ENCODE measurements at regions not wholly inside any gene's neighbourhood (a gene's known extent, or its start where the extent isn't known, plus 50 kb on each side); places are given as distances from the start of the nearest gene placed in this dataset.

DNA sequence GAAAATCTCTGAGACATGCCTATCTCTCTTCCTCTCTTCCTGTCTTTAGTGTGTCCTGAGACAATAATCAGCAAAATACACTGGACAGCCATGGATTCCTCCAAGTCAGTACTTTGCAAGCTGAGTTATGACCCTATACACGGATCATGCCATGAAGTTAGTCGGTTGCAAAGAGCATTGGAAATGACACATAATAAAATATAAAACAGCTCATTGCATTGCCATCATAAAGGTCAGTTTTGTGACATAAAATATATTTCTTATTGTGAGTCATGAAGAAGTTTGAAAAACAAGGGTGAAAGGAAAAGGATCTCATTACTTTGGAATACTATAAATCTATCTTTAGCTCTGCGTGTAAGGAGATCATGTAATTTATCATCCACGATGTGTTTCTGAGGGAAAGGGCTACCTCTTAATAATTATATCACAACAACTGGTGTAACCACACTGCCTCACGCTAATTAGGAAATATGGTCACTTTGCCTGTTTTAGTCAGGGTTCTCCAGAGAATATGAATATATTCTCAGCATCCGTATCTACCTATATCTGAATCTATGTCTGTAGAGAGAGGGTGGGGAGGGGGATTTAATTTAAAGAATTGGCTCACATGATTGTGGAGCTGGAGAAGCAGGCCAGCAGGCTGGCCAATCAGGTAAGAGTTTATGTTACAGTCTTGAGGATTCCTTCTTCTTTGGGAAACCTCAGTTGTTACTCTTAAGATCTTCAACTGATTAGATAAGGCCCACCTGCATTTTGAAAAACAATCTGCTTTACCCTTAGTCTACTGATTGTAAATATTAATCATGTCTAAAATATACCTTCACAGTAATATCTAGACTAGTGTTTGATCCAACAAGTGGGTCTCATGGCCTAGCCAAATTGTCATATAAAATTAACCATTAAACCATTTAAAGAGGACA lies 198.8 kb downstream of the FAT3 start:
- no peak overlapping the region for H3K4me3 ChIP-seq (ENCODE audit: low read depth, low read length)
- DNase-seq (ENCODE audit: low read depth, low spot score), result no peak
- ChIA-PET CTCF (interaction anchor here (1.1 kb wide), 1 partner anchor 82 kb away, joined by 3 read pairs; no protein-coding TSS in a partner anchor), POLR2A (no interaction called here)
- TF ChIP-seq, protein P1, sequence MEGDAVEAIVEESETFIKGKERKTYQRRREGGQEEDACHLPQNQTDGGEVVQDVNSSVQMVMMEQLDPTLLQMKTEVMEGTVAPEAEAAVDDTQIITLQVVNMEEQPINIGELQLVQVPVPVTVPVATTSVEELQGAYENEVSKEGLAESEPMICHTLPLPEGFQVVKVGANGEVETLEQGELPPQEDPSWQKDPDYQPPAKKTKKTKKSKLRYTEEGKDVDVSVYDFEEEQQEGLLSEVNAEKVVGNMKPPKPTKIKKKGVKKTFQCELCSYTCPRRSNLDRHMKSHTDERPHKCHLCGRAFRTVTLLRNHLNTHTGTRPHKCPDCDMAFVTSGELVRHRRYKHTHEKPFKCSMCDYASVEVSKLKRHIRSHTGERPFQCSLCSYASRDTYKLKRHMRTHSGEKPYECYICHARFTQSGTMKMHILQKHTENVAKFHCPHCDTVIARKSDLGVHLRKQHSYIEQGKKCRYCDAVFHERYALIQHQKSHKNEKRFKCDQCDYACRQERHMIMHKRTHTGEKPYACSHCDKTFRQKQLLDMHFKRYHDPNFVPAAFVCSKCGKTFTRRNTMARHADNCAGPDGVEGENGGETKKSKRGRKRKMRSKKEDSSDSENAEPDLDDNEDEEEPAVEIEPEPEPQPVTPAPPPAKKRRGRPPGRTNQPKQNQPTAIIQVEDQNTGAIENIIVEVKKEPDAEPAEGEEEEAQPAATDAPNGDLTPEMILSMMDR (IDR thresholded peaks at IDR 0.05; ENCODE audit: insufficient read depth, low read length, missing control alignments), result no peak

DNA sequence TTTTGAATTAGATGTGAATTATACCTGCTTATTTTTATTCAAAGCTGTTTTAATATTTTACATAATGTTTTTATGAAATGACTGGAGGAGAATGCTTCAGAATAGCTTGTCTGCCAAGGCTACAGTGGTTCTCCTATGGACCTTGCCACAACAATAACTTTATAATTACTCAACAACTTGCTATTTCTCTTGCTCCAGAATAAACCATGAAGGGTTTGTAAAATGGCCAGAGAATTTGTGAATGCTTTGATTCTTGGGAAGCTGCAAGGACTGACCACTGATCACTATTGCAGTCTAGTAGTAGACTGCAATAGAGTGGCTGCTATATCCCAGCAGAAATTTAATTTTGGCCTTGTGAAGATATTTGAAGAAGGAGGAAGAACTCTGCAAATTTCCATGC lies 199.7 kb downstream of the FAT3 start:
- POLR2A ChIA-PET, result no interaction called here
- no peak overlapping the region for H3K4me3 ChIP-seq (ENCODE audit: low read depth, low read length)
- no peak for DNase-seq (ENCODE audit: low read depth, low spot score)
- TF ChIP-seq, protein P1 (IDR thresholded peaks at IDR 0.05; ENCODE audit: insufficient read depth, low read length, missing control alignments), result no peak
- CTCF ChIA-PET, result interaction anchor here (1.1 kb wide), 1 partner anchor 83 kb away, joined by 3 read pairs; no protein-coding TSS in a partner anchor

DNA sequence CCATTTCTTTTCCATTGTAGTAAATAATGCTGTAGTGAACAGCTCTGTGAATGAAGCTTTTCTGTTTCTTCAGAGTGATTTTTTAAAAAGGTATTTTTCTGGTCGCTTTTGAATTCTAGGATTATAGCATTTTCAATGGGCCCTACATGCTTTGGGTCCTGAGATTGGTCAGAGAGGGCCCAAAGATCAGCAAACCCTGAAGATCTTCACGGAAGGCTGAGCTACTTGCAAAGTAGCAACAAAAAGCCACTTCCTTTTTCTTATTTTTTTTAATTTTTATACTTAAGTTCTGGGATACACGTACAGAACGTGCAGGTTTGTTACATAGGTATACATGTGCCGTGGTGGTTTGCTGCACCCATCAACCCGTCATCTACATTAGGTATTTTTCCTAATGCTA lies 200.5 kb downstream of the FAT3 start:
- no peak for DNase-seq (ENCODE audit: low read depth, low spot score)
- POLR2A ChIA-PET, result no interaction called here
- TF ChIP-seq, protein P1 (IDR thresholded peaks at IDR 0.05; ENCODE audit: insufficient read depth, low read length, missing control alignments), result no peak
- H3K4me3 ChIP-seq (ENCODE audit: low read depth, low read length), result no peak overlapping the region
- CTCF ChIA-PET, result no interaction called here

DNA sequence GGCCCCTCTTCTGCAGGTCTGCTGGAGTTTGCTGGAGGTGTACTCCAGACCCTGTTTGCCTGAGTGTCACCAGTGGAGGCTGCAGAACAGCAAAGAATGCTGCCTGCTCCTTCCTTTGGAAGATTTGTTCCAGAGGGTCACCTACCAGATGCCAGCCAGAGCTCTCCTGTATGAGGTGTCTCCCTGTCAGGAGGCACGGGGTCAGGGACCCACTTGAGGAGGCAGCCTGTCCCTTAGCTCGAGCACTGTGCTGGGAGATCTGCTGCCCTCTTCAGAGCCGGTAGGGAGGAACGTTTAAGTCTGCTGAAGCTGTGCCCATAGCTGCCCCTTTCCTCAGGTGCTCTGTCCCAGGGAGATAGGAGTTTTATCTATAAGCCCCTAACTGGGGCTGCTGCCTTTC lies 207.9 kb downstream of the FAT3 start:
- ChIA-PET POLR2A (no interaction called here), CTCF (no interaction called here)
- TF ChIP-seq, protein P1 (IDR thresholded peaks at IDR 0.05; ENCODE audit: insufficient read depth, low read length, missing control alignments), result no peak
- no peak overlapping the region for H3K4me3 ChIP-seq (ENCODE audit: low read depth, low read length)
- no peak for DNase-seq (ENCODE audit: low read depth, low spot score)

DNA sequence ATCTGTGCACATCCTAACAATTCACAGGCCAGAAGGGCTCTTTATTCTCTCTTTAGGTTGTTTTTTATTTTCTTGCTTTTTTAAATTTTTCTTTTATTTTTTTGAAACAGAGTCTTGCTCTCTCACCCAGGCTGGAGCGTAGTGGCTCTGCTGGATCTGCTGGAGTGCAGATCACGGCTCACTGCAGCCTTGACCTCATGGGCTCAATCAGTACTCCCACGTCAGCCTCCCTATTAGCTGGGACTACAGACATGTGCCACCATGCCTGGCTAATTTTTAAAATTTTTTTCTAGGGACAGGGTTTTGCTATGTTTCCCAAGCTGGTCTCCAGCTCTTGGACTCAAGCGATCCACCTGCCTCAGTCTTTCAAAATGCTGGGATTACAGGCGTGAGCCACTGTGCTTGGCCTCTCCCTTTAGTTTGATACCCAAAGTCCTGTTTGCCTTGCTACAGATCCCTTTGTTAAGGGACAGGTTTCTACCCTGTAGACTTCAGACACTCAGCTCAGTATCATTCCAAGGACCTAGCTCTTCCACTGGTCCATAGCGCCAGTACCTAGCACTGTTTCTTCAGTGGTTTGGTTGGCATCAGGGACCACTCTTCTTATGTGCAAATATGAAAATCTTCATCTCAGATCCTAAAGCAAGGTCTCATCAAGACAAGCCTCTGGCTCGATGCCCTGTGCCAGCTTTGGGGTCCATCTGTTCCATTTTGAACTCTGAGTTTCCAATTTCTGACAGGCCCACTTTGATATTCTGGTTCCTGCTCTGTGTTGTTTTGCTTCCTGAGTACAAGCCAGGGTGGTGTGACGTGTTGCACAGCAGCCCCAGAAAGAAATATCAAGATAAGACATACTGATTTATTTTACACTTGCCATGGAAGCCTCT lies 211.7 kb downstream of the FAT3 start:
- DNase-seq (ENCODE audit: low read depth, low spot score), result no peak
- CTCF ChIA-PET, result no interaction called here
- no peak overlapping the region for H3K4me3 ChIP-seq (ENCODE audit: low read depth, low read length)
- TF ChIP-seq, protein P1 (IDR thresholded peaks at IDR 0.05; ENCODE audit: insufficient read depth, low read length, missing control alignments), result no peak
- POLR2A ChIA-PET, result no interaction called here

DNA sequence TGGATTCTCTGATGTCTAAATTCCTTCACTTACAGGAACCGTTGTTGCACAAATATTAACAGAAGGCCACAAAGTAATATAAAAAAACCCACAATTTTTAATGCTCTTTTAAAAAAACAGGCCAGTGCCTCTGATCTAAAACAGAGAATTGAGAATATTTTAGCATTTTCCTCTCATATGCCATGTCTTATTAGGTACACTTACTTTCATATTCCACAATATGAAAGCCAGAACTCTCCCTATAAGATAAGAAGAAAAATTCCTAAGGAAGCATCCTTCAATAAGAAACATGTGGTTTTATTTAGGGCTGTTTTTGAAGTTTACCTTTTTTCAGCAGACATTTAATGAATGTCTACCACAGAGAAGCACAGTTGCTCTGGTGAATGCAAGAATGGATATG lies 214.5 kb downstream of the FAT3 start:
- POLR2A ChIA-PET, result no interaction called here
- H3K4me3 ChIP-seq (ENCODE audit: low read depth, low read length), result no peak overlapping the region
- DNase-seq (ENCODE audit: low read depth, low spot score), result no peak
- TF ChIP-seq, protein P1 (IDR thresholded peaks at IDR 0.05; ENCODE audit: insufficient read depth, low read length, missing control alignments), result no peak
- CTCF ChIA-PET, result no interaction called here

Data from AG04449 (cell line).